ENCODE measurements at regions not wholly inside any gene's neighbourhood (a gene's known extent, or its start where the extent isn't known, plus 50 kb on each side); places are given as distances from the start of the nearest gene placed in this dataset.
A peak's percentile ranks its signal among the peaks of the same experiment; 100 is the strongest.
"Not testable (repeated sequence)": the region's sequence is repeated elsewhere in the genome, so short reads cannot be mapped to it uniquely, and the experiment has no call there.

GRCh38 chr3:140859592-140860336 is 81.9 kb upstream of the SLC25A36 start:
- no peak for DNase-seq (ENCODE audit: extremely low read depth in 1 of 2, low read depth in 1 of 2)

DNA sequence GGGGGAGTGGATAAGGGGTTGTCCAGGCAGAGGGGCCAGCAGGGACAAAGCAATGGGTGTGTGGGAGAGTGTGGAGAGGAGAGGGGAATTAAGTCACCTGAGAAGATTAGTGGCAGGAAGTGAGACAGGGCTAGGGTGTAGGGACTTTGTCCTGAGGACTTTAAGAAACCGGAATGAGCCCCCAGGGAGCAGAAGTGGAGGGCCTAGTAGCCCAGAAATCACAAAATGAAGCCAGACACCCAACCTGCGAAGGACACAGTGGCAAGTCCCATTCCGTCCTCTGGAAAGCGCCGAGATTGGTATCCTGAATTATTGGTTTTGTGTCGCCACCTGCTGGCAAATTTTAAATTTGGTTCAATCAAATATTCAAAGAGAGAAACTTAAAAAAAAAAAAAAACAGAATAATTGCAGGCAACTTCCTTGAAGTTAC is 78.0 kb upstream of the SLC25A36 start:
- DNase-seq (ENCODE audit: extremely low read depth in 1 of 2, low read depth in 1 of 2), result peak in 1 of 2 donors; percentile 5

DNA sequence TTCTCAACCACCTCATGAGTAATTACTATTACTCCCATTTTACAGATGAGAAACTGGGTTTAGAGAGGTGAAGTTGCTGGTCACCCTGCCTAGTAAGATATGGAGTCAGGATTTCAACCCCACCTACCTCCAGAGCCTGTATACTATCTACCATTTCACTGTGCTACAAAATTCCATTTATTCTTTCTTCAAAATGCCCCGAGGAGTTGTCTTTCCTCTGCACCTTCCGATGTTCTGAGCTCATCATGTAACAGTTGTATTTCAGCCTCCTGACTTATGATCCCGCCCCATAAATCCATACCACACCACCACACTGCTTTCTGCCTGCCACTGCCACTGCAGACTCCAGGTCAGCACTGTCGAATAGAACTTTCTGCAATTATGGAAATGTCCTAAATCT is 71.3 kb upstream of the SLC25A36 start:
- DNase-seq (ENCODE audit: extremely low read depth in 1 of 2, low read depth in 1 of 2), result no peak

DNA sequence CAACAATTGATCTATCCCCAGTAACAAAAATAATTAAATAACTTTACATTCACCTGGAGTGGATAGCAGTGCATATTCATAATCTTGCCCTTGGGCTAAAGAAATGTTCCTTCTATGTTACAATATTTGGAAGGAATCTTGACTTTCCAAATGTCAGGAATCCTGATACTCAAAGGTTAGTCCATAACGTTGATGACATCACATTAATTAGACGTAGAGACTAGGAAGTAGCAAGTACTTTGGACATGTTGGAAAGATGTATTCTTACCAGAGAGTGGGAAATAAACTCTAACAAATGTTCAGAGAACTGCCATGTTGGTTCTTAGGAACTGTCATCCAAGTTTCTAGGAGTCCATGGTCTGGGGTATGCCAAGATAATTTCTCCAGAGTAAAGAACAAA is 70.6 kb upstream of the SLC25A36 start:
- no peak for DNase-seq (ENCODE audit: extremely low read depth in 1 of 2, low read depth in 1 of 2)

- not testable (repeated sequence) for DNase-seq (ENCODE audit: extremely low read depth in 1 of 2, low read depth in 1 of 2)
Observed at GRCh38 chr3:140872165-140872564, 69.5 kb upstream of the SLC25A36 start.

DNA sequence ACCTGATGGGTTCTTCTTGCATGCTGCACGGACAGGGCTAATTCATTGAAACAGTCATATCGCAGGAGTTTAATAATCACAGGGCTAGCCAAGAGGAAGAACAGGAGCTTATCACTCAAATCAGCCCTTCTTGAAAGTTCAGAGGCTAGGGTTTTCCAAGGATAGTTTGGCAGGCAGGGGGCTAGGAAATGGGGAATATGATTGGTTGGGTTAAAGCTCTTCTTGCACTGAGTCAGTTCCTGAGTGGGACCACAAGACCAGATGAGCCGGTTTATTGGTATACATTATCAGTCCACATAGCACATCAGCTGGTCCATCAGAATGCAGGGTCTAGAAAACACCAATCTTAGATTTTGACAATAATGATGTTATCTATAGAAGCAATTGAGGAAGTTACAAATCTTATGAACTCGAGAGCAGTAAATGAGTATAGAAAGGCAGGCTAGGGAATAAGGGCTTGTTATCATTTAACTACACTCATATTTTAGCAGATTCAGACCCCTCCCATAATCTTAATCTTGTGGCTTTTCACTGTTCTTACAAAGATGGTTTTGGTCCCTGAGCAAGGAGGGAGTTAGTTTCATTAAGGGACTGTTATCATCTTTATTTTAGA is 58.1 kb upstream of the SLC25A36 start:
- DNase-seq (ENCODE audit: extremely low read depth in 1 of 2, low read depth in 1 of 2), result no peak

DNA sequence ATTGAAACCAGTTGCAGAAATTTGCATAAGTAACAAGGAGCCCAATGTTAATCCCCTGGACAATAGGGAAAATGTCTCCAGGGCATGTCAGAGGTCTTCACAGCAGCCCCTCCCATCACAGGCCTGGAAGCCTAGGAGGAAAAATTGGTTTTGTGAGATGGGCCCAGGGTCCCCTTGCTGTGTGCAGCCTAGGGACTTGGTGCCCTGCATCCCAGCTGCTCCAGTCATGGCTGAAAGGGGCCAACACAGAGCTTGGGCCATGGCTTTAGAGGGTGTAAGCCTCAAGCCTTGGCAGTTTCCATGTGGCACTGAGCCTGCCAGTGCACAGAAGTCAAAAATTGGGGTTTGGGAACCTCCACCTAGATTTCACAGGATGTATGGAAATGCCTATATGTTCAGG is 55.9 kb upstream of the SLC25A36 start:
- not testable (repeated sequence) for DNase-seq (ENCODE audit: extremely low read depth in 1 of 2, low read depth in 1 of 2)

All from stimulated activated CD8-positive, alpha-beta memory T cell treated with anti-CD3 and anti-CD28 coated beads, Interleukin-7, amount 100 ng/mL, for 48 hours (primary cell).